Naive thymus-derived CD4-positive, alpha-beta T cell (primary cell): ENCODE measurements at regions not wholly inside any gene's neighbourhood (a gene's known extent, or its start where the extent isn't known, plus 50 kb on each side); places are given as distances from the start of the nearest gene placed in this dataset.
A peak's percentile ranks its signal among the peaks of the same experiment; 100 is the strongest.

Experiments
- ATAC-seq: fragments of 150-1000 bp; cut with Tn5 transposase; 2 replicates; pipeline ENCODE4 v1.10.0; 2021; ENCODE audit warnings: mild to moderate bottlenecking, moderate library complexity
- CTCF ChIA-PET: fragments of 350-600 bp; sonication (Branson Sonifier 250); formaldehyde crosslinking; loops from one replicate; lab custom pipeline; 2021; ENCODE audit warnings: antibody characterized with exemption; lab: Charles Lee
- POLR2A ChIA-PET: fragments of 350-600 bp; sonication (Branson Sonifier 250); formaldehyde crosslinking; loops from one replicate; lab custom pipeline; 2021; ENCODE audit warnings: antibody characterized with exemption, inconsistent platforms; lab: Charles Lee
- DNase-seq, 9 donors: peaks; one replicate each; pipeline versions ENCODE4 v3.0.0 to v3.0.0-alpha.2; 2020 to 2022; ENCODE audit warnings: mixed read lengths in 1 of 9
- H3K27ac ChIP-seq: one replicate; pipeline ENCODE4 v1.7.0; 2013; ENCODE audit warnings: mild to moderate bottlenecking, low read depth, low read length, moderate library complexity
- H3K27me3 ChIP-seq, 2 donors: one replicate each; pipeline ENCODE4 v1.7.0; 2013; ENCODE audit warnings: low read length in 2 of 2, mild to moderate bottlenecking in 2 of 2, moderate library complexity in 2 of 2; ENCODE audit not compliant: control insufficient read depth in 2 of 2, insufficient read depth in 2 of 2
- H3K36me3 ChIP-seq, 3 experiments: 1 replicate in 2 of 3; 2 replicates in 1 of 3; pipeline ENCODE4 v1.7.0; 2013; ENCODE audit warnings: low read length in 3 of 3, mild to moderate bottlenecking in 3 of 3, moderate library complexity in 1 of 3; ENCODE audit not compliant: insufficient read depth in 3 of 3, control insufficient read depth in 2 of 3
- H3K4me1 ChIP-seq, 2 donors: one replicate each; pipeline ENCODE4 v1.7.0; 2013; ENCODE audit warnings: low read length in 2 of 2, mild to moderate bottlenecking in 2 of 2, moderate library complexity in 1 of 2; ENCODE audit not compliant: control insufficient read depth in 2 of 2, insufficient read depth in 2 of 2
- H3K4me3 ChIP-seq: 2 replicates; pipeline ENCODE4 v1.7.0; 2013; ENCODE audit warnings: mild to moderate bottlenecking, low read length
- H3K9me3 ChIP-seq, 3 experiments: 1 replicate in 2 of 3; 2 replicates in 1 of 3; pipeline ENCODE4 v1.7.0; 2013; ENCODE audit warnings: low read length in 3 of 3; ENCODE audit not compliant: control insufficient read depth in 2 of 3
- H3K27ac Mint-ChIP-seq, 9 donors: one replicate each; pipeline ENCODE4 v1.8.0; 2020 to 2022; ENCODE audit warnings: mixed read lengths in 9 of 9, mild to moderate bottlenecking in 8 of 9, moderate library complexity in 5 of 9, inconsistent platforms in 2 of 9
- H3K27me3 Mint-ChIP-seq, 5 donors: one replicate each; pipeline ENCODE4 v1.8.0; 2021 to 2022; ENCODE audit warnings: mixed read lengths in 5 of 5, mild to moderate bottlenecking in 1 of 5
- H3K36me3 Mint-ChIP-seq, 5 donors: one replicate each; pipeline ENCODE4 v1.8.0; 2020 to 2022; ENCODE audit warnings: mixed read lengths in 5 of 5, mild to moderate bottlenecking in 3 of 5, inconsistent platforms in 1 of 5
- H3K4me1 Mint-ChIP-seq, 7 donors: one replicate each; pipeline ENCODE4 v1.8.0; 2020 to 2022; ENCODE audit warnings: mixed read lengths in 7 of 7, mild to moderate bottlenecking in 3 of 7, inconsistent platforms in 1 of 7
- H3K4me3 Mint-ChIP-seq, 10 donors: one replicate each; pipeline ENCODE4 v1.8.0; 2020 to 2022; ENCODE audit warnings: mild to moderate bottlenecking in 10 of 10, mixed read lengths in 10 of 10, moderate library complexity in 6 of 10, inconsistent platforms in 2 of 10
- H3K9me3 Mint-ChIP-seq, 11 donors: one replicate each; pipeline ENCODE4 v1.8.0; 2020 to 2022; ENCODE audit warnings: mixed read lengths in 11 of 11, mild to moderate bottlenecking in 4 of 11, inconsistent platforms in 1 of 11, moderate library complexity in 1 of 11
- intact Hi-C, 2 donors: fragments of 100-400 bp; cut with micrococcal nuclease; formaldehyde crosslinking; loops; one replicate each; pipeline ENCODE4 v1.15.1; 2023

DNA sequence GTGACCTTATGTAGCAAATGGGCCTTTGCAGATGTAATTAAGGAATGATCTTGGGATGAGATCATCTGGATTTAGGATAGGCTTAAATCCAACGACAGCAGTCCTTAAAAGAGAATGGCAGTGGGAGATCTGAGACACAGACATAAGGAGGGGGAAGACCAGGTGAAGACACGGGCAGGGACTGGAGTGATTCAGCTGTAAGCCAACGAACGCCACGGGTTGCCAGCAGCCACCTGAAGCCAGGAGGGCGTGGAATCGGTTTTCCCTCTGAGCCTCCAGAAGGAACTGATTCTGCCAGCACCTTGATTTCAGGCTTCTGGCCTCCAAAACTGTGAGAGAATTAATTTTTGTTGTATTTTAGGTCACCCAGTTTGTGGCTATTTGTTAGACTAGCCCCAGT is 218.6 kb upstream of the ANKRD55 start:
- no peak for ATAC-seq
- DNase-seq = no peak
- Mint-ChIP-seq H3K36me3 (peaks cover 0 to 4% (median 0%) of the 10 kb centered on the region in 5 donors), H3K9me3 (peaks cover 0 to 3% (median 0%) of the 10 kb centered on the region in 11 donors), H3K27ac (no peak overlapping the region), H3K4me1 (peaks cover 0 to 11% (median 0%) of the 10 kb centered on the region in 7 donors), H3K4me3 (no peak overlapping the region), H3K27me3 (no peaks in the 10 kb centered on the region)
- ChIA-PET CTCF (no interaction called here), POLR2A (no interaction called here)
- H3K9me3 ChIP-seq = no peaks in the 10 kb centered on the region
- H3K4me3 ChIP-seq = no peak overlapping the region
- intact Hi-C loops = no loop called here
- H3K27ac ChIP-seq = no peak overlapping the region
- no peaks in the 10 kb centered on the region for H3K4me1 ChIP-seq
- H3K36me3 ChIP-seq = no peaks in the 10 kb centered on the region
- no peaks in the 10 kb centered on the region for H3K27me3 ChIP-seq

DNA sequence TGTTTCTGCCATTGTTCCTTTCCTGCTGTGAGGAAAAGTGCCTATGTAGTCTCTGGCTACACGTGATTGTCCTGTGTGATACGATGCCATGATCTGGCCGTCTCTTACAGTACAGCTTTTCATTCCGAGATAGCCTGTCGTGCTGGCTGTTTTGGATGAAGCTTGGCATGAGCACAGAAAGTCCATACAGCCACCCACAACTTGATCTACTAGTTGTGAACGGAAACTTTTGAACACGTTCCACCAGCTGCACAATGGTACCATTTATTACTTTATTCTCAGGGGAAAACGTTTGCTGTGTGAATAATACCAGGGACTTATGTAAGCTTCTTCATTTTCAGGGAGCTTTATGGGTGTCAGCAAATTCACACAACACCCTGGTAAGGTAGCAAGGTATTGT is 217.6 kb upstream of the ANKRD55 start:
- Mint-ChIP-seq H3K9me3 (peaks cover 0 to 3% (median 0%) of the 10 kb centered on the region in 11 donors), H3K27me3 (no peaks in the 10 kb centered on the region), H3K36me3 (peaks cover 0 to 3% (median 0%) of the 10 kb centered on the region in 5 donors), H3K4me3 (no peak overlapping the region), H3K4me1 (peaks cover 0 to 6% (median 0%) of the 10 kb centered on the region in 7 donors), H3K27ac (no peak overlapping the region)
- no peak for ATAC-seq
- no peaks in the 10 kb centered on the region for H3K4me1 ChIP-seq
- ChIA-PET CTCF (no interaction called here), POLR2A (interaction anchor here (0.6 kb wide), 1 partner anchor 89 kb away, joined by 3 read pairs; no protein-coding TSS in a partner anchor)
- no peak overlapping the region for H3K27ac ChIP-seq
- H3K9me3 ChIP-seq = no peaks in the 10 kb centered on the region
- intact Hi-C loops = no loop called here
- no peaks in the 10 kb centered on the region for H3K27me3 ChIP-seq
- no peak overlapping the region for H3K4me3 ChIP-seq
- no peaks in the 10 kb centered on the region for H3K36me3 ChIP-seq
- DNase-seq = no peak

DNA sequence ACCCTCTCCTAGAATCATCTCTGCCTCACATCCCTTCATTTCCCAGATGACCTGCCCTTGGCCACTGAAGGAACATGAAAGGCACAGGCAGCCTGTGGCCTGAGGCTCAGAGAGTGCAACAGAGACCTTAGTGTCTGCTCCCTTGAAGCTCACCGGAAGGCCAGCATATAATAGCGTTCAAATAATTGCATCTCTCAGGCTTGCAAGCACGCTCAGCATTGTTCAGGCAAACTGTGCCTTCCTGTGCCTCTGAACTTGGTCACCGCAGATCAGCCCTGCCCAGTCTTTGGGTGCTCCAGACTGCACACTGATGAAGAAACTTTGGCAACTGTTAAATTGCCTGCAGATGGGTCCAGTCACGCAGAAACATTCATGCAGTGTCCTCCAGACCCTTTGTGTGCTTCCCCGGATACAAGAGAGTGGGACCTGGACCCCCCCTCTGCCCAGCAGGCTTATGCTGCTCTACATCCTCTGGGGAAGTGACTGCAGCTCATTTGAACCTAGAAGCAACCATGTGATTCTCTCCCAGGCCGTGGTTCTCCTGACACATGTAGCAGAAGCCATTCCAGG is 216.0 kb upstream of the ANKRD55 start:
- CTCF ChIA-PET = no interaction called here
- peaks cover 0 to 3% (median 0%) of the 10 kb centered on the region in 11 donors for H3K9me3 Mint-ChIP-seq
- intact Hi-C loops = no loop called here

DNA sequence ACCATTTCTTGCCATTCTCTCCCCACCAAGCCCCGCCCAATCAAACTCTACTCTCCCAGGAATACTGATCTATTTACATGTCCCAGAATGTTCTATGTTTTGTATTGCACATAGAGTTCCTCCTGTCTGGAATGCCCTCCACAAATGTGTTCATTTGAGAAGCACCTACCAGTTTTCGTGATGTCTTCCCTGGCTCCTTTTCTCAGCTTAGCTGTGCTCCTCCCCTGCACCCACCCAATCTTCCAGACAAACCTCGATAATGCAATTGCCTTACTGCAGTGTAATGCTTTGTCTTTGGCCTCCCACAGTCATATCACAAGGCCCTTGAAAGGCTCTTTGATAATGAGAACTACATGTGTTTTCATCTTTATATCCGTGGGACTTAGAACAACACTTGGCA is 214.5 kb upstream of the ANKRD55 start:
- H3K4me1 Mint-ChIP-seq = peaks cover 0 to 5% (median 0%) of the 10 kb centered on the region in 7 donors
- DNase-seq (no peak), ATAC-seq (no peak)
- peaks cover 0 to 3% (median 0%) of the 10 kb centered on the region in 5 donors for H3K36me3 Mint-ChIP-seq
- Histone ChIP-seq H3K27me3 (no peaks in the 10 kb centered on the region), H3K27ac (no peak overlapping the region), H3K36me3 (no peaks in the 10 kb centered on the region), H3K4me3 (no peak overlapping the region), H3K9me3 (no peaks in the 10 kb centered on the region), H3K4me1 (no peaks in the 10 kb centered on the region)
- intact Hi-C loops = no loop called here
- CTCF ChIA-PET = no interaction called here
- H3K27me3 Mint-ChIP-seq = no peaks in the 10 kb centered on the region
- H3K4me3 Mint-ChIP-seq = no peak overlapping the region
- H3K9me3 Mint-ChIP-seq = peaks cover 0 to 7% (median 0%) of the 10 kb centered on the region in 11 donors
- peak overlapping the region in 1 of 9 donors; percentile 1 for H3K27ac Mint-ChIP-seq
- POLR2A ChIA-PET = no interaction called here

More for the DNA sequence above, 216.0 kb upstream of the ANKRD55 start:
- H3K27me3 Mint-ChIP-seq = no peaks in the 10 kb centered on the region
- Histone ChIP-seq H3K9me3 (no peaks in the 10 kb centered on the region), H3K4me3 (no peak overlapping the region), H3K27ac (no peak overlapping the region), H3K4me1 (no peaks in the 10 kb centered on the region), H3K27me3 (no peaks in the 10 kb centered on the region), H3K36me3 (no peaks in the 10 kb centered on the region)
- ATAC-seq (no peak), DNase-seq (no peak)
- H3K27ac Mint-ChIP-seq = no peak overlapping the region
- peaks cover 0 to 3% (median 0%) of the 10 kb centered on the region in 5 donors for H3K36me3 Mint-ChIP-seq
- H3K4me1 Mint-ChIP-seq = peaks cover 0 to 5% (median 0%) of the 10 kb centered on the region in 7 donors
- no peak overlapping the region for H3K4me3 Mint-ChIP-seq
- POLR2A ChIA-PET = interaction anchor here (0.7 kb wide), 1 partner anchor 316 kb away, joined by 4 read pairs; no protein-coding TSS in a partner anchor

DNA sequence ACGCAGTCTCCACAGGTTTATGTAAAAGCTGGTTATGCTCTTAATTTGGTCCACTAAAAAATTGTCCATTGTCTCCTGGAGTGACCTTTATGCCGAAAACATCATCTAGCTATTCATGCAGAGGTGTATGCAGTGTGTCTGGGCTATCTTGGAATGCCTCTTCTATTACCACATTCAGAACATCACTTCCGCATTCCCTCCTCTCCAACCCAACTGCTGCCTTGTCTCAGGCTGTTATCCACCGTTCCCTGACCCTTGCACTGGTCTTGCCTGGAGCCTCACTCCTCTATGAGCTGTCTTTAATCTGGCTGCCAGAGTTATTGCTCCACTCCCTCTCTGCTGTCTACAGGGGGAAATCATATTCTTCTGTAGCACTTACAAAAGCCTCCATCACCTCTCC is 214.1 kb upstream of the ANKRD55 start:
- no peaks in the 10 kb centered on the region for H3K27me3 ChIP-seq
- Mint-ChIP-seq H3K4me3 (no peak overlapping the region), H3K36me3 (peaks cover 0 to 3% (median 0%) of the 10 kb centered on the region in 5 donors), H3K9me3 (peaks cover 0 to 9% (median 0%) of the 10 kb centered on the region in 11 donors), H3K27me3 (peaks cover 0 to 3% (median 0%) of the 10 kb centered on the region in 5 donors), H3K4me1 (peaks cover 0 to 5% (median 0%) of the 10 kb centered on the region in 7 donors), H3K27ac (no peak overlapping the region)
- H3K36me3 ChIP-seq = no peaks in the 10 kb centered on the region
- intact Hi-C loops = no loop called here
- H3K4me1 ChIP-seq = no peaks in the 10 kb centered on the region
- no peaks in the 10 kb centered on the region for H3K9me3 ChIP-seq
- ChIA-PET POLR2A (no interaction called here), CTCF (no interaction called here)
- no peak overlapping the region for H3K4me3 ChIP-seq
- no peak overlapping the region for H3K27ac ChIP-seq
- ATAC-seq = no peak
- DNase-seq = no peak

DNA sequence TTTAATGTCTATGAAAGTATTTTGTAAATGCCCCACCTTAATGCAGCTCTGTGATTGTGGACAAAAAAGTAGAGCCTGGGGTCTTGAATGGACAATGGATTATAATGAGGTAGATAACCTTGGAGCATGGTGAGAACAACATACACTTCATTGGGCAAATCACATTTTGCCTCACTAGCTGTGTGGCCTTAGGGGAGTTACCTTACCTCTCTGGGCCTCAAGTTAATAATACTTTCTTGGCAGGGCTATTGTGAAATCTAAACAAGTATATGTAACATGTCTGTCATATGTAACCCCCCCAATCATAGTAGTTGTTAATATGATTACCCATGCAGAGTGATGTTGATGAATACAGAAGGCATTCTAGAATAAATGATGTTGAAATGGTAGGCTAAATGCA is 213.6 kb upstream of the ANKRD55 start:
- POLR2A ChIA-PET = no interaction called here

DNA sequence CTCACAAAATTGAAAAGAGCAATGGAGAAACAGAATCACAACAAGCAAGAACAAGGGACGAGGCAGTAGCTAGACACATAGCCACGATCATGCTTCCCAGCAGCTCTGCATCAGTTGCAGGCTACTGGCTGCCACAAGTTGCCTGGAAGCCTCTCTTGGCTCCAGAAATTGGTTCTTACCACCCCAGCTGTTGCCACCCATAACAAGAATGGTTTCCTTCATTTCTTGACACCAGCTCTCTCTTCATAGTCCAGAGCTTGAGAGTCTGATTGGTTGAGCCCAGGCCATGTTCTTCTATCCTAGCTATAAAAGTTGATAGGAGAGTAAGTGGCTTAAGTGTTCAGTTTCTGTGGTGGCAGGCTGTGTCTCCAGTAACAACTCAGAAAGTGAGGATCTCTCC is 210.7 kb upstream of the ANKRD55 start:
- H3K9me3 ChIP-seq = no peaks in the 10 kb centered on the region
- no peak overlapping the region for H3K4me3 Mint-ChIP-seq
- no peaks in the 10 kb centered on the region for H3K4me1 ChIP-seq
- no peaks in the 10 kb centered on the region for H3K27me3 ChIP-seq
- H3K36me3 Mint-ChIP-seq = peaks cover 0 to 3% (median 0%) of the 10 kb centered on the region in 5 donors
- peaks cover 0 to 5% (median 0%) of the 10 kb centered on the region in 7 donors for H3K4me1 Mint-ChIP-seq
- no peak overlapping the region for H3K4me3 ChIP-seq
- ChIA-PET POLR2A (interaction anchor here (0.9 kb wide), 1 partner anchor 25 kb away, joined by 3 read pairs; no protein-coding TSS in a partner anchor), CTCF (interaction anchor here (0.5 kb wide), 1 partner anchor 331 kb away, joined by 3 read pairs; no protein-coding TSS in a partner anchor)
- H3K27ac Mint-ChIP-seq = no peak overlapping the region
- no peaks in the 10 kb centered on the region for H3K36me3 ChIP-seq
- DNase-seq (no peak), ATAC-seq (no peak)
- intact Hi-C loops = no loop called here
- peaks cover 0 to 9% (median 0%) of the 10 kb centered on the region in 11 donors for H3K9me3 Mint-ChIP-seq
- no peak overlapping the region for H3K27ac ChIP-seq
- H3K27me3 Mint-ChIP-seq = peaks cover 0 to 3% (median 0%) of the 10 kb centered on the region in 5 donors

More for the DNA sequence above, 213.6 kb upstream of the ANKRD55 start:
- Mint-ChIP-seq H3K27ac (no peak overlapping the region), H3K36me3 (peaks cover 0 to 3% (median 0%) of the 10 kb centered on the region in 5 donors), H3K9me3 (peaks cover 0 to 9% (median 0%) of the 10 kb centered on the region in 11 donors), H3K4me1 (peaks cover 0 to 5% (median 0%) of the 10 kb centered on the region in 7 donors), H3K27me3 (peaks cover 0 to 3% (median 0%) of the 10 kb centered on the region in 5 donors), H3K4me3 (no peak overlapping the region)
- ATAC-seq (no peak), DNase-seq (no peak)
- H3K36me3 ChIP-seq = no peaks in the 10 kb centered on the region
- H3K27ac ChIP-seq = no peak overlapping the region
- no peaks in the 10 kb centered on the region for H3K4me1 ChIP-seq
- CTCF ChIA-PET = no interaction called here
- intact Hi-C loops = no loop called here
- H3K4me3 ChIP-seq = no peak overlapping the region
- H3K9me3 ChIP-seq = no peaks in the 10 kb centered on the region
- H3K27me3 ChIP-seq = no peaks in the 10 kb centered on the region
